ENCODE measurements at regions not wholly inside any gene's neighbourhood (a gene's known extent, or its start where the extent isn't known, plus 50 kb on each side); places are given as distances from the start of the nearest gene placed in this dataset.

DNA sequence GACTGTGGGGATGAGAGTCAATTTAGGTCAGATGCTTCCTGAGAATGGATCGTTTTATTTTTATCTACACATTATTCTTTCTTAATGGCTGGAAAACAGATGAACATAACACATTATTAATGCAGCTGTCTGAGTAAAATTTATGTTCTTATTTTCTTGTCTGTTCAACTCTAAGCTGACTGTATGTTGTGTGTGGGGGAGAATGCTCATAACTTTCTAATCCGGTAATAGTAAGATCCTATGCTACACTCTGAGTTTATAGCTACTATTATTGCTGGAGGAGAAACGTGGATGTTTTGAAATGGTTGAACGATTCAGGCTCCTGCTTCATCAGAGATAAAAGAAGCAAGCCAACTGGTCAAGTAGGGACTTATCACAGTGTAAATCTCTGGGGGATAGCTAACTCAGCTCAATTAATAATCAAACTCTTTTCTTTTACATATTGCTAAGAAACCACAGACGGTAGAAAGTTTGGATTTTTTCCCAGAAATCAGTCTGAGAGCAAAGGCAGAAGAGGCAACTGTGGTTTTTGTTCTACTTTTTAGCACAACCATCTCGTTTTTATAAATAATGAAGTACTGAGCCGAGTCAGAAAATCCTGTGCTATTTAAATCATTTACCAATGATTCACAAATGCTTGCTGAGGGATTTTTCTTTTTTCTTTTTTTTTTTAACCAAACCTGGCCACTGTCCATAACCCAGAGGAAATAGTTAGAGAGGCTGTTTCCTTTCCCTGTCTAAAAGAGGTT is 265.0 kb upstream of the FAM174A start:
- ATAC-seq (no peak), DNase-seq (no peak)
- Mint-ChIP-seq H3K27me3 (no peaks in the 10 kb centered on the region), H3K36me3 (ENCODE audit: low read depth) (no peaks in the 10 kb centered on the region), H3K4me3 (no peak overlapping the region), H3K4me1 (ENCODE audit: low read depth) (no peaks in the 10 kb centered on the region), H3K9me3 (no peaks in the 10 kb centered on the region), H3K27ac (no peak overlapping the region)
- TF ChIP-seq CTCF (IDR thresholded peaks at IDR 0.05): no peak
- CTCF ChIA-PET: no interaction called here
- intact Hi-C loops (cut with micrococcal nuclease): no loop called here
- POLR2A ChIA-PET: no interaction called here

DNA sequence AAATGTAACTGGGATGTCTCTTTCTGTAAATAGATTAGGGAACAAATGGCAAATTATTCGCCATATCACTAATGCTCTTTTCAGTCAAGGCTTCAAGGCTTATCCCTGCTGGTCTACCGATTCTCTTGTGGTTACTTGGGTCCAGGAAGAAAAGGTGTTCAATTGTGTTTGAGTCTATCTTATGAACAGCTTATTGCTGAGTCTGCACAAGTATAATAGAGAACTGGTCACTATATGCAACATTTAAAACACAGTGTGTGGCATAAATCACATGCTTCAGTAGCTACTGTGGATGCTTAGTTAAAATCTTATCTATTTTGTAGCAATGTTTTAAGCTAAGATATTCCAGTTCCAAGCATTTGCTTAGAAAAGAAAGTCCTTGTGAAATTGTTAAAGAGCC is 274.2 kb upstream of the FAM174A start:
- Mint-ChIP-seq H3K4me3 (no peak overlapping the region), H3K27me3 (no peaks in the 10 kb centered on the region), H3K27ac (no peak overlapping the region), H3K9me3 (no peaks in the 10 kb centered on the region), H3K4me1 (ENCODE audit: low read depth) (no peaks in the 10 kb centered on the region), H3K36me3 (ENCODE audit: low read depth) (no peaks in the 10 kb centered on the region)
- CTCF ChIA-PET: no interaction called here
- intact Hi-C loops (cut with micrococcal nuclease): no loop called here
- no peak for TF ChIP-seq CTCF (IDR thresholded peaks at IDR 0.05)
- POLR2A ChIA-PET: no interaction called here
- ATAC-seq (no peak), DNase-seq (no peak)

DNA sequence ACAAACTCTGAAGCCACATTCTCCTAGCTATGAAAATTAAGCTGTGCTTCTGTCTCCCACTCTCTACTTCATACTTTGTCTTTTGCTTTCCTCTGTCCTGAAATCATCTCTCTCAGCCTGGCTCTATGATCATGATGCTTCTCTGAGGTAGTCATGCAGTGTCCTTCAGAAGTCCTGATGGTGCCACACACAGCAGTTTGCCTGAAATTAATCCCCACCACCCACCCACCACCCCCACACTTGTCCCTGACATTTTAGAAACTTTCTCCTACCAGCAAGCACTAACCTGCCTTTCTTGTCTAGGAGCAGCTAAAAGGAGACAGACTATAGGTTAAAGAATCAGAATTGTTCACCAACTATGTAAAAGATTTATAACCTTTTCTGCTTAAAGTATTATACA is 282.2 kb upstream of the FAM174A start:
- H3K9me3 Mint-ChIP-seq: peaks cover 2% of the 10 kb centered on the region
- no peaks in the 10 kb centered on the region for H3K4me1 Mint-ChIP-seq (ENCODE audit: low read depth)
- no peak for DNase-seq
- no peak for TF ChIP-seq CTCF (IDR thresholded peaks at IDR 0.05)
- H3K4me3 Mint-ChIP-seq: no peak overlapping the region
- H3K36me3 Mint-ChIP-seq (ENCODE audit: low read depth): no peaks in the 10 kb centered on the region
- H3K27ac Mint-ChIP-seq: no peak overlapping the region
- intact Hi-C loops (cut with micrococcal nuclease): no loop called here
- POLR2A ChIA-PET: no interaction called here
- ATAC-seq: no peak
- CTCF ChIA-PET: no interaction called here
- H3K27me3 Mint-ChIP-seq: no peaks in the 10 kb centered on the region

GRCh38 chr5:100252037-100252436 is 283.1 kb upstream of the FAM174A start:
- ChIA-PET POLR2A (no interaction called here), CTCF (no interaction called here)
- Mint-ChIP-seq H3K9me3 (peaks cover 2% of the 10 kb centered on the region), H3K36me3 (ENCODE audit: low read depth) (no peaks in the 10 kb centered on the region), H3K27ac (no peak overlapping the region), H3K4me1 (ENCODE audit: low read depth) (no peaks in the 10 kb centered on the region), H3K4me3 (no peak overlapping the region), H3K27me3 (no peaks in the 10 kb centered on the region)
- intact Hi-C loops (cut with micrococcal nuclease): no loop called here
- ATAC-seq (no peak), DNase-seq (no peak)
- TF ChIP-seq CTCF (IDR thresholded peaks at IDR 0.05): no peak

DNA sequence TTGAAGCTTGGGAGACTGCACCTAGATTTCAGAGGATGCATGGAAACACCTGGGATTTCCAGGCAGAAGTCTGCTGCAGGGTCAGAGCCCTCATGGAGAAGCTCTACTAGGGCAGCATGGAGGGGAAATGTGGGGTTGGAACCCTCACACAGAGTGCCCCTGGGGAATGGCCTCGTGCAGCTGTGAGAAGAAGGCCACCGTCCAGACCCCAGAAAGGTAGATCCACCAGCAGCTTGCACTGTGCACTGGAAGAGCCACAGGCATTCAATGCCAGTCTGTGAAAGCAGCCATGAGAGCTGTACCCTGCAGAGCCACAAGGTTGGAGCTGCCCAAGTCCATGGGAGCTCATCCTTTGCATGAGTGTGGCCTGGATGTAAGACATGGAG is 285.3 kb upstream of the FAM174A start:
- ATAC-seq (no peak), DNase-seq (no peak)
- intact Hi-C loops (cut with micrococcal nuclease): no loop called here
- Mint-ChIP-seq H3K9me3 (peaks cover 2% of the 10 kb centered on the region), H3K4me3 (no peak overlapping the region), H3K27ac (no peak overlapping the region), H3K27me3 (no peaks in the 10 kb centered on the region), H3K36me3 (ENCODE audit: low read depth) (no peaks in the 10 kb centered on the region), H3K4me1 (ENCODE audit: low read depth) (no peaks in the 10 kb centered on the region)
- ChIA-PET CTCF (no interaction called here), POLR2A (no interaction called here)
- no peak for TF ChIP-seq CTCF (IDR thresholded peaks at IDR 0.05)

All from activated CD8-positive, alpha-beta T cell treated with anti-CD3 and anti-CD28 coated beads for 36 hours (primary cell).